AG08395 (cell line): ENCODE measurements at regions not wholly inside any gene's neighbourhood (a gene's known extent, or its start where the extent isn't known, plus 50 kb on each side); places are given as distances from the start of the nearest gene placed in this dataset.

Source experiments
- DNase-seq: peaks from one replicate; pipeline ENCODE4 v3.0.0; 2012; ENCODE audit warnings: mixed read lengths, low spot score

DNA sequence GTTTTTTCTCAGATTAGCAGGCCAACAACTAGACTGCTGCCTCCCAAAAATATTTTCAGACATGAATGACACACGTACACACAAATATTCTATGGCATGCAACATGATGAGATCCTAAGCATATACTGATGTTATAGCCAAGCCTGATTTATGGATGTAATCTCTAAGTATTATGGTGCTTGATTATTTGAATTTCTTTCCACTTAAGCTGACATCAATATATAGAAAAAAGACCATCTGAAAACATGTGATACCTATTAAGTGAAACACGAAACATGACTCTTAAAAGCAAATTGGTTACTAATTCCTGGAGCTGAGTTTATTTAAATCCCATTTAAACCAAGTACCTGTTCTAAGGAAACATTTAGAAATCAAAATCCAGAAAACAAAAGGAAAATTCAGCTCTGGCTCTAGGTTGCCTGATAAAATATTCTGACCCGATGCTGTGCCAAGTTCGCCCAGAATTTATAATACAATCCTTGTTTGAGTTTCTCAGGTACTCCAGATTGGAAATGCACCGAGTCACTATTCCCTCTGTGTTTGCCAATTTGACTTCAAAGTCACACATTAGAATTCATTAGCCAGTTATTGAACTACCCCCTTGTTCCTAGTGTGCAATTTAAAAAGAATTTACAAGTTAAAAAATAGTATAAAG lies 548.6 kb downstream of the CSNK1G3 start:
- DNase-seq = no peak

DNA sequence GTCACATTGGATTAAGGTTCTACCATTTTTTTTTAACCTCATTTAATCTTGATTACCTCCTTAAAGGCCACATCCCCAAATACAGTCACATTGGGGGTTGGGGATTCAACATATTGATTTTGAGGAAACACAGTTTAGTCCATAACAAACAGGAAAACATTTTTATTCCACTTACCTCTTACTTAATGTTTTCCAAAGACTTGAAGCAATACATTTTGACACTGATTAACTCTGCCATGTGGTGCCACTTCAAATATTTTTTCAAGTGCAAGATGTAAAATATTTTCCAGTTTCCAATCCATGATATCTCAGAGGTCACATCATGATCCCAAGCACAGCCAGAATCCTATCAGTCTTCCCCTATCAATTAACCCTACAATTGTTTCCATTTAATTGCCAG lies 548.0 kb downstream of the CSNK1G3 start:
- DNase-seq = no peak

DNA sequence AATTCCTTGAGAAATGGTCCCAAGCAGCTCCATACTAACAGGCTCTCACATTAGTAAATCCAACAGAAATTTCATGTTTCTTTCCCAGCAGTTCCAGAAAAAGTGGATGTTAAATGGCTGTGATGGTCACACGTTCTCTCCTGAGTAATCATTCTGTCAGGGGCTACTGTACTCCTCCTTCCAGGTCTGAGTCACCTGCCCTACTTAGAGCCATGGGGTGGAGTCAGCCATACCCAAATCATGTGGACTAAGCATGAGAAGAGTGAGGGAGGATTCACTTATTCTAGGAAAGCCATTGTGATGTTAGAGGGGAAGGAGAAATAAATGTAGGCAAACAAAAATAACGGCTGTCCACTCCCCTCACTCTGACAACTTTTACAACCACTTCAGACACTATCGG lies 547.2 kb downstream of the CSNK1G3 start:
- DNase-seq = no peak

DNA sequence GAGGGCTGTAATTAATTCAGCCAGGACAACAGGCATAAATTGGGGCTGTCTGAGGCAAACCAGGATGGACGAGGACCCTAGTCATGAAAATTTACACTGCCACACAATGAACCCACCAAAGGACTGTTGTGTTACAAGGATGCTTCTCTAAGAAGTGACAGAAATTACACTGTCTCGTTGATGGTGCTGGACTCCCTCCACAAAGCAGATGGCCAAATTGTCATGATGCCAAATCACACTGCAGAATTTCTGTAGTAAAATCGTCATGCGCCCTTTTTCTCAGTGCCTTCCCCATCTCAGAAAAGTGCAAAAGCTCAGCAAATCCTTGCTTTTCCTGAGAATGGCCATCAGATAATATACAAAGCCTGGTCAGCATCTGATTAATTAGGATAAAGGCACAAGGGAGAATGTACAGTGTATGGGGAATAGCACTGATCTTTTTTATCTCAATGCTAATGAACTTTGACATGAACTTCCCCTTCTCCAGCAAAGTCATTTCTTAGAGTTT lies 545.8 kb downstream of the CSNK1G3 start:
- DNase-seq = no peak

DNA sequence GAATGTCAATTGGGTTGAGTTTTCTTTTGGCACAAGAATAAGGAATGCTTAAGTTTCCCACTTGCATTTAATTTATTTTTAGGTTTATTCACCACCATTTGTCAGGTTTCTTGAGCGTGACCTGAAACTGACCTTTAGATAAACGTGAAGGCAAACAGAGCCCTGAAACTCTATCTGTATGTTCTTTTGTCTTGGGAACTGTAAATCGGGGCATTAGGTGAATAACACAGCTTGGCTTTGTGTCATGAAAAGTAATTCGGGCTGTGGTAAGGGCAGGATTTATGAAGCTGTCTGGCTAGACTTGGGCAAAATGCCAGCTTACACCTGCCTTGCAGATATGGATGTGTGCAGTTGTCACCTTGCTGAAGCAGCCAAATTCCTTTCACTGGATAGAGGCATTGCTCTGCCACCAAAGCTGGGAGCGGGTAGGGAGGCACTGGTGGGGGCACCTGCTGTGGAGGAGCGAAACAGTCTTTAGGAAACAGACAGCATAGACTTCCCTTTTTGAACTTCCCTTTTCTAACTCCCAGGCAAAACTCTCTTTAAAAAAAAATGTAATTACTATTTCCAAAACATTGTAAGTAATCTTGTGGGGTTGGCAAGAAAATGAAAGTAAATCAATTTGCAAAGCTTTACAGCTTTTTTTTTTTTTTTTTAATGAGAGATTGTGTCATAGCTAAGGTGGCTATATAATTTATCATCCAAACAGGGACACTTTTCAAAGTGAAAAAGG lies 545.2 kb downstream of the CSNK1G3 start:
- no peak for DNase-seq

DNA sequence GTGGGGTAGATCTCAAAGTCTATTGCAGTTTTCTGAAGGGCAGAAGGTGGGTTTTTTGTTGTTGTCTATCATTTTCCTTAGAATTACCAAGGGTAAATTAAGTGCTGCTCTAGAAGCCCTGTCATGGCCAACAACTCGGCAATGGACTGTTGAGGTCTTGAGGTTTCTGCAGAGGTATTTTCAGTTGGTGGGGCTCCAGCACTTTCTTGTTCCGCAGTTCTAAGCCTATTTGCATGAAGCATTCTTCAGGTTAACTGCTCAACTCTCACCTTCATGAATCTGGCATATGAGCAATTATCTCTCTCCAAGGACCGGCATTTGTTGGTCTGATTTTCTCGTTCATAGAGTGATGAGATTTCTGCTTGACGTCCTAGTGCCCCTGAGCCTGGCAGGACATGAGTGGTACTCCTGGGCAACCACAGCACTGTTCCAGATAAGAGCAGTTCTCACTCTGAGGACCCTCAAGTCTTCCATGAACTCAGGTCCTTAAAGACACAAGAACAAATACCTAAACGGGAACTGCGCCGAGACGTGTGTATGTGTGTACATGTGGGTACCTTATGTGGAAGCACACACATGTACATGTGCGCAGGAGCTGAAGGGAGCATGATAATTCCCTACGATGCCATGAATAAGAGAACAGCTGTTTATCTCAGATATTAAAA lies 544.5 kb downstream of the CSNK1G3 start:
- no peak for DNase-seq

GRCh38 chr5:124055751-124056150 lies 543.8 kb downstream of the CSNK1G3 start:
- DNase-seq = no peak

- DNase-seq = no peak
These were observed 542.6 kb downstream of the CSNK1G3 start for GRCh38 chr5:124054564-124054963.

DNA sequence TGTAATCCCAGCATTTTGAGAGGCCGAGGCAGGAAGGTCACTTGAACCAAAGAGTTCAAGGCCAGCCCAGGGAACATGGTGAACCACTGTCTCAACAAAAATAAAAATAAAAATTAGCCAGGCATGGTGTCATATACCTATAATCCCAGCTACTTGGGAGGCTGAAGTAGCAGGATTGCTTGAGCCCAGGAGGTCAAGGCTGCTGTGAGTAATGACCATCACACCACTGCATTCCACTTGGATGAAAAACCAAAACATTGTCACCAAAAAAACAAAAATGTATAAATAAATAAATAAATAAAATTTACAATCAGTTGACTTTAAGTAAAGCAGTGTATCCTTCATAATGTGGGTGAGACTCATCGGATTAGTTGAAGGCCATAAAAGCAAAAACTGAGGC lies 541.4 kb downstream of the CSNK1G3 start:
- DNase-seq = no peak

DNA sequence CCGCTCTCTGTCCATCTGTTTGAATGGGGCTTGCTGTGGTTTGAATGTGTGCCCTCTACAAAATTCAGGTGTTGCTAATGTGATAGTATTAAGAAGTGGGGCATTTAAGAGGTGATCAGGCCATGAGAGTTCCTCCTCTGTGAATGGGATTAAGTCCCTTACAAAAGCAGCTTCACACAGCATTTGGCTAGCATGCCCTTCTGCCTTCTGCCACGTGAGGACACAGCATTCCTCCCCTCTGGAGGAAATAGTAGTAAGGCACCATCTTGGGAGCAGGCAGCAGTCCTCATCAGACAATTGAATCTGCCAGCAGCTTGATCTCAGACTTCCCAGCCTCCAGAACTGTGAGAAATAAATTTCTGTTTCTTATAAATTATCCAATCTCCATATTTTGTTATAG lies 540.2 kb downstream of the CSNK1G3 start:
- no peak for DNase-seq

GRCh38 chr5:124050120-124050770 lies 538.3 kb downstream of the CSNK1G3 start:
- no peak for DNase-seq

GRCh38 chr5:124045412-124045811 lies 533.4 kb downstream of the CSNK1G3 start:
- no peak for DNase-seq

GRCh38 chr5:124044613-124045012 lies 532.6 kb downstream of the CSNK1G3 start:
- no peak for DNase-seq

- DNase-seq = no peak
These were observed 531.5 kb downstream of the CSNK1G3 start for GRCh38 chr5:124043456-124043855.

- DNase-seq = peak; percentile 15
These were observed 528.8 kb downstream of the CSNK1G3 start for GRCh38 chr5:124040799-124041198.

- DNase-seq = no peak
These were observed 527.4 kb downstream of the CSNK1G3 start for GRCh38 chr5:124039410-124039809.

GRCh38 chr5:124036786-124037185 lies 524.8 kb downstream of the CSNK1G3 start:
- DNase-seq = no peak

GRCh38 chr5:124034963-124035362 lies 523.0 kb downstream of the CSNK1G3 start:
- no peak for DNase-seq

GRCh38 chr5:124034083-124034700 lies 522.2 kb downstream of the CSNK1G3 start:
- DNase-seq = no peak

DNA sequence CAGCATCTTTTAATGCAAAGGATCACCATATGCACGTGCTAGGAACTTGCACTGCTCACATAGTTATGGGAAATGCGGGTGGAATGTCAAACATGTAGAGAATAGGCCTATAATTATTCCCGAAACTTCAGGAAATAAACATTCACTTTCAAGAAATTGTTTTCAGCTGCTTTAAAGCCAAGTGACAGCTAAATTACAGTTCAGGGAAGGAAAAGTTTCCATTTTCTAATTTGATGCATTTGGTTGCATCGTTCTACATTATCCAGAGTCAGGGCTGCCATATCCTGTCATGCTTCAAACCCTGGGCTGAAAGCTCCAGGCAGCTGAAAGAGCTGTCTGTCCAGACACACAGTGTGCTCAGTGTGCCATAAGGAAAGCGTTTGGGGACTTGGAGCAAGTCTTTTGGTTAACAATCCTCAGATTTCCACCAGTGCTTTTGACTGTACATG lies 518.1 kb downstream of the CSNK1G3 start:
- no peak for DNase-seq

- DNase-seq = no peak
These were observed 515.5 kb downstream of the CSNK1G3 start for GRCh38 chr5:124027441-124027840.

DNA sequence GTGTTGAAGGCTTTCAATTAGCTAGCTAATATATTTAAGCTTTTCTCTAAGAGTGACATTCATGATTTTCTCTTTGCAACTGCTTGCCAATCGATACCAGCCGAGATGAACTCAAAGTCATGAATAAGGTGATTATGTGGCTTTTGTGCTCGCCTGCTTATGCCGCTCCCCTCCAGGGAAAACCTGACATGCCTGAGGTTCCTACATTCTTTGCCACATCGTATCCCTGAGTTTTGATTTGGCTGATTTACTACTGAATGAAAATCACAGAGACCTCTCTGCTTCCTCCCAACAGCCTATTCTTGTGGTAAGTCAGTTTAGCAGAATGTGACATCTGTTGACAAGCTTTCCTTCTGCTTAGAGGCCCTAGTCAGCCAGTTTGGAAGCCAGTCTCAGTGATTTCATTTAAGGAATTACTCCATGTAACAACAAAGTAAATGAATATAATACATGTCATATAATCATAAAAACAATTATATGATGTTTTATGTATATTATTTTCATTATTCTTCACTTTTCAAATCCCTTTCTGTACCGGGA lies 513.4 kb downstream of the CSNK1G3 start:
- DNase-seq = no peak
